Mucosa of stomach (tissue), 1 donor: ENCODE measurements at regions not wholly inside any gene's neighbourhood (a gene's known extent, or its start where the extent isn't known, plus 50 kb on each side); places are given as distances from the start of the nearest gene placed in this dataset.

Source experiments
- H3K27me3 ChIP-seq: one replicate; pipeline ENCODE4 v1.7.0; 2013; ENCODE audit warnings: mild to moderate bottlenecking, low read length; ENCODE audit not compliant: control insufficient read depth, insufficient read depth
- H3K36me3 ChIP-seq: one replicate; pipeline ENCODE4 v1.7.0; 2013; ENCODE audit warnings: low read length; ENCODE audit not compliant: control insufficient read depth, insufficient read depth
- H3K4me1 ChIP-seq: one replicate; pipeline ENCODE4 v1.7.0; 2013; ENCODE audit warnings: mild to moderate bottlenecking, low read length; ENCODE audit not compliant: control insufficient read depth, insufficient read depth
- H3K4me3 ChIP-seq: one replicate; pipeline ENCODE4 v1.7.0; 2013; ENCODE audit warnings: low read length
- H3K9ac ChIP-seq: one replicate; pipeline ENCODE4 v1.7.0; 2013; ENCODE audit warnings: mild to moderate bottlenecking, low read length, moderate library complexity
- H3K9me3 ChIP-seq: one replicate; pipeline ENCODE4 v1.7.0; 2013; ENCODE audit warnings: mild to moderate bottlenecking, low read length, moderate library complexity; ENCODE audit not compliant: control insufficient read depth
- donor health status: Pancreatic carcinoma.

DNA sequence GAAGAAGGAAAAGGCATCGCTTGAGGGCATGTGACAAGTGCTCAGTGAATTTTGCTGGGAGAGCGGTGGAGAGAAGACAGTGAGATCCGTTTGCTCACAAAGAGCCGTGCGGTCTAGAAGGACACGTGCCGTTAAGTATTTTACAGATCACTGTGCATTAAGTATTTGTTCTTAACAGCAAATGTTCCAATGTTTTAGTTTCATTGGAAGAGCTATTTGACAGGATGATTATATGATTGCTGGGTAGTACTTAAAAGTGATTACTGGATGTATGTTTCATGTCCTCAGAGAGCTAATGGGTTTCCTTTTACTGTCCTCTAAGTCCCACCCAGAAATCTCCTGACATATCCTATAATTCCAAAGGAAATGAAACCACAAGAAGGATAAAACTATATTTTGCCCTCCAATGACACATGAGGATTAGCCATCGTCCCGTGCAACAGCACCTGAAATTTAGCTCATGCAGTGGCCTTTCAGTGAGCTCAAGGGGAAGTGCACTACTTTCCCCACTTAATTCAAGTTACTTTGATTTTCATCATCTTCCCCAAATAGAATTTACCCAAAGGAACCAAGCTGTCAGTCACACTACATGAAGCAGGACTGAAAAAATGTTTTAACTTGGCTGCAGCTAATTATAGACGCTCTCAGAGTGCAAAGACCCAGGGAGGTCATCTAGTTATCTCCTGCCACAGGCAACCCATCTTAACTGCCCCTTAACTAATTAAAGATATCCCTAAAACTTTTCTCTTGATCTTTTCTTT, 80.3 kb downstream of the KLF6 start:
- no peaks in the 10 kb centered on the region for H3K27me3 ChIP-seq
- no peaks in the 10 kb centered on the region for H3K4me1 ChIP-seq
- H3K9ac ChIP-seq = no peak overlapping the region
- H3K4me3 ChIP-seq = no peak overlapping the region
- H3K9me3 ChIP-seq = no peaks in the 10 kb centered on the region
- H3K36me3 ChIP-seq = no peaks in the 10 kb centered on the region

DNA sequence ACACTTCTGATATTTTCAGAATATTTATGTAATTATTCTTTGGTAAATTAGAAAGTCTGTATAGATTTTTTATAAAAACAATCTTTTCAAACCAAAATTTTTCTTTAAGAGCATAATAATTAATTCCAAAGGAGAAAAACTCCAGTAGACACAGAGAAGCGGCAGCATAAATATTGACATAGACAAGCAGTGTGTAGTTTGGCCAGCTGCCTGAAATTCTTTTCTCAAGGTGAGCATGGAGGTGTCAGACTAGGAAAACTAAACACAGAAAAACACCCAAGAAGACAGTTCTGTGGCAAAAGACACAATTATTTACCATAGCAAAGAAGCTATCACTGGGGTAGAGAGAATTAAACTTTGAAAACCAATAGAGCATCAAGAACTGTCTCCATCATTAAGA, 82.4 kb downstream of the KLF6 start:
- no peaks in the 10 kb centered on the region for H3K36me3 ChIP-seq

DNA sequence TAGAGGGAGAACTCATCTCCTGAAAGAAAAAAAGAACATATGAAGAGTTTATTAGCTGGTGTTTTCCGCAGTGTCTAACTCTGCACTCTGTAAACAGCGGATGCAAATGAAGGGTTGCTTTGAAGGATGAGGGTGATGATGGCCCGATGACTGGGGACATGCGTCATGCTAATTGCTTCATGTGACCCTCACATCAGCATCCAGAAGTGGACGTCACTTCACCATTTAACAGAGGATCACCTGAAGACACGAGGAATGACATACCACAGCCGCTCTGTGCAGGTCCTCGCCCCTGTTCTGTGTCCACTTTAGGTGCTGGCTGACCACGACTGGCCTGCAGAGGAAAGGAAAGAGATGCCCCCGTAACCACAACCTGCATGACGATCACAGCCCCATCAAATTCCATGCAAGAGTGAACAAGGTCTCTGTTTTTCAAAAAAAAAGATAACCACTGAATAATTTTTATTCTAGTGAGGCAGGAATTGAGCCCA, 82.9 kb downstream of the KLF6 start:
- Histone ChIP-seq H3K9me3 (no peaks in the 10 kb centered on the region), H3K4me3 (no peak overlapping the region), H3K36me3 (no peaks in the 10 kb centered on the region), H3K9ac (no peak overlapping the region), H3K27me3 (no peaks in the 10 kb centered on the region), H3K4me1 (no peaks in the 10 kb centered on the region)

More for the DNA sequence above, 82.4 kb downstream of the KLF6 start:
- Histone ChIP-seq H3K9ac (no peak overlapping the region), H3K27me3 (no peaks in the 10 kb centered on the region), H3K4me1 (no peaks in the 10 kb centered on the region), H3K4me3 (no peak overlapping the region), H3K9me3 (no peaks in the 10 kb centered on the region)

DNA sequence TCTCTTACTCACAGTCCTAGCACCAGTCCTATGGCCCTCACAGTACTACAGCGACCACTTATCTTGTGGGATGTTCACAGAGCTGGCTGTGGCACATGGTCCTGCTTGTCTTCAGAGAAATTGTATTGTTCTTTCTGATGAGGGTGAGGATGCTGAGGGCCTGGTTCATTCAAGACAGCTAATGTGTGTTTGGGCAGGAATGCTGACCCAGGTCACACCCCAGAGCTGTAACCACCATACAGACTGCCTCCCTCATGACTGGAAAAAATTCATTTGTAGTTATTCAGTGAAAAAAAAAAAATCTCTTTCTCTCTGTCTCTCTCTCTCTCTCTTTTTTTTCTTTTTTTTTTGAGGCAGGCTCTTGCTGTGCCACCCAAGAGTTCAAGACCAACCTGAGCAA, 83.5 kb downstream of the KLF6 start:
- no peaks in the 10 kb centered on the region for H3K4me1 ChIP-seq
- no peaks in the 10 kb centered on the region for H3K27me3 ChIP-seq
- no peak overlapping the region for H3K4me3 ChIP-seq
- no peaks in the 10 kb centered on the region for H3K9me3 ChIP-seq
- no peaks in the 10 kb centered on the region for H3K36me3 ChIP-seq
- H3K9ac ChIP-seq = no peak overlapping the region

DNA sequence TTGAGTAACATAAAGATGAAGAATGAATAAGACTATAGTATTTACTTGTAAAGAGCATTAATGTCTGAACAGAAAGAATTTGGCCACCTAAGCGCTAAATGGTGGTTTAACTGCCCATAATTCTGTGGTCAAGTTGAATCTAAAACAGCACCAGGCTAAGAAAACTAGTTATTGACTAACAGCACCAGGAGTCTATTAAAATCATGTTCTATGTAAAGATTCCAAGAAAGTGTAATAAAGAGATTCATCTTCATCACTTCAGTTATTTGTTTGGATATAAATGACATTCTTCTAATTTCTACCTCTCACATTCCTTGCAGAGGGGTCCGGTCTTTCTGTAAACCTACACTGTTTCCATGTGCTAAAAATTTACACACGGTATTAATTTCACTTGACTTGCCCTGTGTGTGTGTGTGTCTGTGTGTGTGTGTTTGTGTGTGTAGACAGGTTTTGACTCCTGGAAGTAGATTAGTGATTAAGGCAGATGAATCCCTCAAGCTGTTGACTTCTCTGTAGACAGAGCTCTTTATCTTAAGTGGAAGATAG, 84.4 kb downstream of the KLF6 start:
- Histone ChIP-seq H3K9ac (no peak overlapping the region), H3K27me3 (no peaks in the 10 kb centered on the region), H3K9me3 (no peaks in the 10 kb centered on the region), H3K4me1 (no peaks in the 10 kb centered on the region), H3K4me3 (no peak overlapping the region), H3K36me3 (no peaks in the 10 kb centered on the region)

DNA sequence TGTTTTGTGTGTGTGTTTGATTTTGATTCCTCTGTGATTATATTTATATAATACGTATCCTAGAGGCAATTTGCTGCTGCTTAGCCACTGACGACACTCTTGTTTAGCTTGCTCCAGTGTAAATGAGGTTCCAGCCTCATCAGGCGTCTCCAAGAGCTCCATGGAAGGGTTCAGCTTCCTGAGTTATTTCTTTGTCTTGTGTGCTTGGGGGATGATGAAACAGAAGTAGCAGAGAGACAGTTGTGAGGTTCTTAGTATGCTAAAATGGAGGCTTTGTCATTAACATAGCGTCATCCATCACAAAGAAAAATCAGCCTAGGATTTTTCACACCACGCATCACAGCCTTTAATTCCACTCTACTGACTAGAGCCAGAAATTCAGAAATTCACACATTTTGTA, 85.1 kb downstream of the KLF6 start:
- Histone ChIP-seq H3K36me3 (no peaks in the 10 kb centered on the region), H3K4me1 (no peaks in the 10 kb centered on the region), H3K4me3 (no peak overlapping the region), H3K9ac (no peak overlapping the region), H3K27me3 (no peaks in the 10 kb centered on the region), H3K9me3 (no peaks in the 10 kb centered on the region)

DNA sequence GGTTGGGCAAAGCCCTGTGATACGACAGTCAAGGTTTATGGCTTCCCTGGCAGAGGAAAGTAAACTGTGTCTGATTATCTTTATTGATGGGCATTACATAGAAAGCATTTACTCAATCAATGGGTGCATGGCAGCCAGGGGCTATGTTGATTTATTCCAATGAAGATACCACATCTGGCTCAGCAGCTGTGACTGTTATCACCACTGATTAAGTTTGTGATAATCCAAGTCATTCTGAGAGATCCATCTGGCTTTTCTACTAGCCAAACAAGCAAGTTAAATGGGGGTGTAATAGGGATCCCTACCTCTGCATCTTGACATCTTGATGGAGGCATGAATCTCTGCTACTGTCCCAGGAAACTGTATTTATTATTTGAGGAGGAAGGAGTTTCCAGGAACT, 86.7 kb downstream of the KLF6 start:
- H3K9ac ChIP-seq = no peak overlapping the region
- no peaks in the 10 kb centered on the region for H3K4me1 ChIP-seq
- H3K9me3 ChIP-seq = no peaks in the 10 kb centered on the region
- no peaks in the 10 kb centered on the region for H3K36me3 ChIP-seq
- no peaks in the 10 kb centered on the region for H3K27me3 ChIP-seq
- no peak overlapping the region for H3K4me3 ChIP-seq

DNA sequence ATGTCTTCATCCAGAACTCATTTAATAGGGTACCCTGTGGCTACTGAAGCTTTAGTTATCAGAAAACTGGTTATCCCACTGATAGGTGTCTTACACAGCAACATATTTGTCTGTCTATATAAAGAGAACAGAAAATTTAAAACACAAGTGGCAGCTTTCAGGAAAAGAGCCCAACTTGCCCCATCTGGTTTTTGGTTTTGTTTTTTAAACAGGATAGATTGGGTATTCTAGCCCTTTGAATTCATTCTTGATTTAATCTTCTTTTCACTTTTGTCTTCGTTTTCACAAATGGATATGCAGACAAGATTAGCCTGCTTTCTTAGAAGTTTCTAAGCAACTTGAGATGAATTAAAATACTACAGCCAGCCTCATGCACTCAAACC, 91.3 kb downstream of the KLF6 start:
- Histone ChIP-seq H3K9ac (no peak overlapping the region), H3K27me3 (no peaks in the 10 kb centered on the region), H3K9me3 (no peaks in the 10 kb centered on the region), H3K4me1 (peaks cover 6% of the 10 kb centered on the region), H3K36me3 (no peaks in the 10 kb centered on the region), H3K4me3 (no peak overlapping the region)

DNA sequence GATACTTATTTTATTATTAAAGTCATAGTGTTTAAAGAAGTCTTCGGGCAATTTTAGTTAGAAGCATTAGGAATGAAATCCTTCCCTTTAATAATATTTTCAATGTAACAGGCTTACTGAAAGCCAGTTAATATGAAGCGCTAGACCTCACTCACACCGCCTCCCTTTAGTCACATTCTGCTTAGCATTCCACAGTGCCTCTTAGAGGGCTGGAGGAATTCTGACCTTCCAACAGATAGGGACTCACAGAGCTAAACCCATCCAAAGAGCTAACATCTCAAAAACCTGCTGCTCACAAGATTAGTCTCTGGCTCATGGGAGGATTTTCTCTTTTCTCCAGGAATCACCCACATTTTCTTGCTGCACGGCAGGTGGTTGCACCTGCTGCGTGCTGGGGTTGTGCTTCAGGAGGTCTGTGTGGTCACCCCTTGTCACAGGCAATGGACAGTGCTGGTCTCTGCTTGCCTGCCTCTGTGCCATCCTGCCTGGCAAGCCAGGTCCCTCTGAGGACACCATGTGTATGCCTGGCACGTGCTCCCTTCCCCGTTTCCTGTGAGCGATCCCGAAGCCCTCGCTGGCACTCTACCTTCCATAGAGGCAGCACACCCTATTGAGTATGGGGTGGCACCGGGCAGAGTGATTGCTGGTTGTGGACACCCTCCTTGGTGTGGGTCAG, 91.8 kb downstream of the KLF6 start:
- Histone ChIP-seq H3K9me3 (no peaks in the 10 kb centered on the region), H3K36me3 (no peaks in the 10 kb centered on the region), H3K9ac (no peak overlapping the region), H3K27me3 (no peaks in the 10 kb centered on the region), H3K4me3 (no peak overlapping the region), H3K4me1 (peaks cover 6% of the 10 kb centered on the region)

DNA sequence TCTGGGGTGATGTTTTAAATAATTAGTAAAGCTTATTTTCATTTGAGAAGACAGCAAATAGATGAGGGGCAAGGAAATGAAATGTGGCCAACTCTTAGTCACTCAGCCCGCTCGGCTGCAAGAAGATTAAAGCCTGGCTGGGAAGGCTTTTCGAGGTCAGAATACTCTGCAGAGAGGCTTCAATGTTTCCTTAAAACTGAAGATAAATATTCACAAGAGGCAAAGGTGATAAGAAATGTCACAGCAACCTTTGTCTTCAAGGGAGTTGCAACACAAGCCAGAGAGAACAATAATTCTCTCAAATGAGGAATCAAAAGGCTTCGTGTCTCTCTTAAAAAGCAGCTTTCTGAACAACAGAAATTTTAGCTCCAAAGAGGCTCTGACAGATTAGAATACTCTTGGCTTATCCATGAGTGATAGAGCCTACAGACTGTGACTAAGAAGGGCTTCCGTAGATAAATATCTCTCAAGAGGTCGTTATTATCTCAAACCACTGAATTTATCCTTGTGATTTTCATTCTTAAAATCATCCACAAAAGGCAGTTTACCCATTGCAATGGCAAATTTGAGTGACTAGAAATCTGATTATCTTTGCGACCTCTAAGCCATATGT, 92.5 kb downstream of the KLF6 start:
- H3K36me3 ChIP-seq = no peaks in the 10 kb centered on the region
- H3K9me3 ChIP-seq = no peaks in the 10 kb centered on the region
- H3K4me3 ChIP-seq = no peak overlapping the region
- H3K27me3 ChIP-seq = no peaks in the 10 kb centered on the region
- H3K9ac ChIP-seq = no peak overlapping the region
- peaks cover 6% of the 10 kb centered on the region for H3K4me1 ChIP-seq

DNA sequence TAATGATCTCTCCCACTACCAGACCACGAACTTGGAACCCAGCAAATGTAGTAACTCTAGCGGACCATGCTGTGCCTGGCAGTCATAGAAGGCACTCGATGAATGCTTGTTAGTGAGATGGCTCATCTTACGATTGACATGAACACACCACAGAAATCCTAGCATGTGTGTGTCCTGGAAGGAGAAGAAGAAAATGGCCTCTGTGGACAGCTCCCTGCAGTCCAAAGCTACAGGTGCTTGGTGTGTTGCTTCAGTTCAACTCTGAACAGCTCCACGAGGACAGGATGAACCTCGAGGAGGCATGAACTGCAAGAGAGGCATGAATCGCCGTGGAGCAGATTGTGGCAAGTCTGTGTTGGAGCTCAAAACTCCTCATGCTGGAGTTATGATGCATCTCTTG, 93.5 kb downstream of the KLF6 start:
- Histone ChIP-seq H3K9me3 (no peaks in the 10 kb centered on the region), H3K27me3 (no peaks in the 10 kb centered on the region), H3K36me3 (no peaks in the 10 kb centered on the region), H3K4me1 (peaks cover 6% of the 10 kb centered on the region), H3K9ac (no peak overlapping the region), H3K4me3 (no peak overlapping the region)

DNA sequence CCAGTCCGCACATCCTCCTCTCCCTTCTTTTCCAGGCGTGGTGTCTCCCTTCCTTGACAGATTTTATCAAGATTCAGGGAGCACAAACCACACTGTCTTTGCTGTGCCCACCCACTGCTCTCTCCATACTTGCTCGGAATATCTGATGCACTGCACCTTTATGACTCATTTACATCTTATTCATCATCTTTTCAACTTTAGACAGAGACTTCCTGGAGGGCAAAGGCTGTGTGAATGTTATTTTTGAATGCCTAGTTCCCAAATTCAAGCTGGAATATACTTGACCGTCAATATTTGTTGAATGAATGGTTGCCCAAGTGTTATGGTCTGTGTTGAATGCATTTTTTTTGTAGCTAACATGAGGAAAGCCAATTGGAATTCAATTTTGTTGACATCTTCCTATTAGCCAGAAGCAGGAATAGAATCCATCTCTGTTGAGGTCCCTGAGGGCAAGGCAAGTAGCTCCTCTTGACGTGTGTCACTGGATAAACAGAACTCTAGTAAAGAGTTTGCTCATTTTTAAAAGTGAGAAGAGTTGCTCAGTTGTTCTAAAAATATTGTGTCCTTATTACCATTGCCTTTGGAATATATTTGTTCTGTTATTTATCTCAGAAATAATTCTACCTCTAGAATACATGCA, 95.0 kb downstream of the KLF6 start:
- Histone ChIP-seq H3K4me3 (no peak overlapping the region), H3K4me1 (peaks cover 6% of the 10 kb centered on the region), H3K36me3 (no peaks in the 10 kb centered on the region), H3K27me3 (no peaks in the 10 kb centered on the region), H3K9me3 (no peaks in the 10 kb centered on the region), H3K9ac (no peak overlapping the region)
